Activated naive CD8-positive, alpha-beta T cell treated with anti-CD3 and anti-CD28 coated beads, Interleukin-2, amount 10 ng/mL, durations not matched to agents 7 days and 5 days (primary cell): ENCODE measurements at regions not wholly inside any gene's neighbourhood (a gene's known extent, or its start where the extent isn't known, plus 50 kb on each side); places are given as distances from the start of the nearest gene placed in this dataset.

Experiments used
- ATAC-seq: fragments of 150-1000 bp; cut with Tn5 transposase; one replicate; pipeline ENCODE4 v1.10.0; 2021; ENCODE audit warnings: low read depth, moderate library complexity
- POLR2A ChIA-PET: fragments of 350-600 bp; sonication (Branson Sonifier 250); formaldehyde crosslinking; loops from one replicate; lab custom pipeline; 2021; ENCODE audit warnings: antibody characterized with exemption; lab: Charles Lee
- DNase-seq: peaks from one replicate; pipeline ENCODE4 v3.0.0; 2021
- H3K27ac Mint-ChIP-seq: one replicate; pipeline ENCODE4 v1.8.0; 2022; ENCODE audit warnings: mild to moderate bottlenecking, mixed read lengths
- H3K27me3 Mint-ChIP-seq: one replicate; pipeline ENCODE4 v1.8.0; 2022; ENCODE audit warnings: mild to moderate bottlenecking, moderate library complexity, mixed read lengths
- H3K36me3 Mint-ChIP-seq: one replicate; pipeline ENCODE4 v1.8.0; 2021; ENCODE audit warnings: mild to moderate bottlenecking, mixed read lengths
- H3K4me1 Mint-ChIP-seq: one replicate; pipeline ENCODE4 v1.8.0; 2021; ENCODE audit warnings: mixed read lengths
- H3K4me3 Mint-ChIP-seq: one replicate; pipeline ENCODE4 v1.8.0; 2022; ENCODE audit warnings: mild to moderate bottlenecking, moderate library complexity, mixed read lengths
- H3K9me3 Mint-ChIP-seq: one replicate; pipeline ENCODE4 v1.8.0; 2021; ENCODE audit warnings: mixed read lengths

DNA sequence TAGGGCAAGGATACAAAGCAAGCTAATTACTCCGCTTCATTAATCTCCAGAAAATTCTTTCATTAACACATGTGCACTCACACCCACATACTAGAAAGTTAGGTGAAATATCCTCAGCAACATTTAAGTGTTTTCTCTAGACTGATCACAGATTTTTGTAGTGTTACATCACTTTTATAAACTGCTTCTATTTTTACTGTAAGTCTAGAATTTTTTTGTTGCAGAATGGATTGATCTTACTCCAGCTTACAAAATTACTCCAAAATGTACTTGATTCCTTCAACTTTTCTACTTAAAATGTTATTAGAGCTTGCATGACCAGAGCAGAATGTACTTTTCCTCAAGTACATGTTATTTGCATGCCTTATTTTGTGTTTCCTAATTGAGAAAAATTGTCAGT lies 2325.2 kb downstream of the PCDH7 start:
- no peaks in the 10 kb centered on the region for H3K4me1 Mint-ChIP-seq
- POLR2A ChIA-PET, result no interaction called here
- no peak for DNase-seq
- H3K27ac Mint-ChIP-seq, result no peak overlapping the region
- no peak overlapping the region for H3K4me3 Mint-ChIP-seq
- no peaks in the 10 kb centered on the region for H3K27me3 Mint-ChIP-seq
- ATAC-seq, result no peak
- no peaks in the 10 kb centered on the region for H3K36me3 Mint-ChIP-seq
- peaks cover 4% of the 10 kb centered on the region for H3K9me3 Mint-ChIP-seq

DNA sequence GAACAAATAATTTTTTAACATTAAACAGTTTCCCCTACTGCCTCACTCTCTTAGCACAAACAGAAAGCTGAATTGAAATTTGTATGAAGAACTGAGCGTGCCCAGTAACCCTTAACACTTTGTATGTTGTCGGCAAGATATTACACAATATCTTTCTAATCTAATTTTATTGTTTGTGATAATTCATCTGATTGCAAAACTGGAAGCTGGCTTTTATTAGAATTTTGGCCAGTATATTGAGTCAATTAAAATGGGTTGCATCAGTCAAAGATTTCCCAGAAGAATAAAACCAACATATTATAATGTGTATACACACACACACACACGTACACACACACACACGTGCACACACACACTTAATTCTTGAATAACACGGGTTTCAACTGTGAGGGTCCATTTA lies 2332.1 kb downstream of the PCDH7 start:
- Mint-ChIP-seq H3K27ac (no peak overlapping the region), H3K4me1 (no peaks in the 10 kb centered on the region), H3K36me3 (no peaks in the 10 kb centered on the region), H3K9me3 (no peaks in the 10 kb centered on the region), H3K27me3 (no peaks in the 10 kb centered on the region), H3K4me3 (no peak overlapping the region)
- ATAC-seq (no peak), DNase-seq (no peak)
- POLR2A ChIA-PET, result no interaction called here

DNA sequence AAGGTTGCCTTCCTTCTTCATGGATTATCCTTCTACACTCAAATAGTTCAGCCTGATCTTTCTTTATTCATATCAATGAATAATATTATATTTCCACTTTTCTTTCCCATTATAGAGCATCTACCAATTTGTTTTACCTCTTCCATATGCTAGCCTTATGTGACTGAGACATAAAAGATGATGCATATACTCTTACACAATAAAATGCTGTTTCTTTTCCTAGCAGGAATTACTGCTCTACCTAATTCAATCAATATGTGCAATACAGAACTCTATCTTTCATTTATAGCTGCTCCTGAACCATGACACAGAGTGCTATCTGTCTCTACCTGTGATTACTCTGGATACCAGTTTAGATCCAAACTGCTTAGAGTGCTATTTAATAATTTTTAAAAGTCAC lies 2334.0 kb downstream of the PCDH7 start:
- Mint-ChIP-seq H3K4me1 (no peaks in the 10 kb centered on the region), H3K4me3 (no peak overlapping the region), H3K27ac (no peak overlapping the region), H3K9me3 (no peaks in the 10 kb centered on the region), H3K27me3 (no peaks in the 10 kb centered on the region), H3K36me3 (no peaks in the 10 kb centered on the region)
- POLR2A ChIA-PET, result no interaction called here
- no peak for DNase-seq
- ATAC-seq, result no peak

DNA sequence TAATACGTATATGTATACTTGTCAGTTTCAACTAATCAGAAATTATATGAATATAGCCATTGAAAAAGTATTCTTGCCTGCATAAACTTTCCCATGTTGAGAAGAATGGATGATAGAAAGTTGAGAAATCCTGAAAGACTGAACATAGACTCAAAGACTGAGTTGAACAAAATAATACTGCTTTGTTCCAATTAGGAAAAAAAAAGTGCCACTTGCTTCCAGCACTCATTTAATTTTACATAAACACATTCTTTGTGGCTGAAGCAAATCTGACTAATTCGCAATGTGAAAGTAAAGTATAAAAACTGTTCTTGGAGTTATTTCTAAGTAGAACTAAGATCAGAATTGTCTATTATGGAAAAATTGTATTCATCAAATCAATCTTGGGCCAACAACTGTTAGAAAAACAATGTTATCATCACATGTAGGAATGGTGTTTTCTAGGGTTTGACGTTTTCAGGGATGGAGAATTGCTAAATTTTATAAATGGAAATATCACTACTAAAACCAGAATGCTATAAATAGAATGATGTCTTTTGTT lies 2334.6 kb downstream of the PCDH7 start:
- no peaks in the 10 kb centered on the region for H3K9me3 Mint-ChIP-seq
- H3K27me3 Mint-ChIP-seq, result no peaks in the 10 kb centered on the region
- DNase-seq (no peak), ATAC-seq (no peak)
- H3K4me1 Mint-ChIP-seq, result no peaks in the 10 kb centered on the region
- POLR2A ChIA-PET, result no interaction called here
- no peak overlapping the region for H3K4me3 Mint-ChIP-seq
- no peaks in the 10 kb centered on the region for H3K36me3 Mint-ChIP-seq
- H3K27ac Mint-ChIP-seq, result no peak overlapping the region

DNA sequence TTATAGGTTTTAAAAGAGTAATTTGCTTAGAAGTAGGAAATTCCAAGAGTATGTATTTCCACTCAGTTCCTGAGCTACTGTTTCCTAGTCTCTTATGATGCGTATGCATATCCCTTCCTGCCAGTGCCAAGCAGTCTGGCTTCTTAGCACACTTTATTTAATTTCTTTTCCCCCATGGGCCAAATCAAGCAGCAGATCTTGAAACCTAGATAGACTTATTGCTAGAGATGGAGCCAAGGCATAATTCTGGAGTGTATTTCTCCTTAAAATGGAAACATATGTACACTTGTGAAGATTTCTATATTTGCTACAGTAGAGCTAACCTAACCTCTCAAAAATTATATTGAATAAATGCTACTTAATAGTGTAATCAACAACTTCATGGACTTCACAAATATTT lies 2337.6 kb downstream of the PCDH7 start:
- POLR2A ChIA-PET, result no interaction called here
- Mint-ChIP-seq H3K9me3 (no peaks in the 10 kb centered on the region), H3K36me3 (no peaks in the 10 kb centered on the region), H3K27me3 (no peaks in the 10 kb centered on the region), H3K4me1 (no peaks in the 10 kb centered on the region), H3K4me3 (no peak overlapping the region), H3K27ac (no peak overlapping the region)
- DNase-seq (no peak), ATAC-seq (no peak)

DNA sequence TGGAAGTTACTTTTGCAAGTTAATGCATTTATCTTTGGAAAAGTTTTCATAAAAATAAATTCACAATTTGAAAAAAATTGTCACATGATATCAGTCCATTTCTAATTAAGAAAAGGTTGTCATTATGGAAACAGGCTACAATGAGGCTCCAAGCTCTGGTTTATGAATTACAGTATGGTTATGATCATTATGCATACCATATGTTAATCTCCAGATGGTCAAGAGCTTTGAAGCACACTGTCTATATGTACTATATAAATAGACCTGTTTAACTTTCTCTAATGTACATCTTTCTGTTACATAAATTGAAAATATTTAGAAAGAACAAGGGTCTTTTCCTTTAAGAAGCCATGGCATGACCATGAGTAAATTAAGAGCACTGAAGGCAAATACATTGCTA lies 2338.8 kb downstream of the PCDH7 start:
- H3K36me3 Mint-ChIP-seq, result no peaks in the 10 kb centered on the region
- H3K4me1 Mint-ChIP-seq, result no peaks in the 10 kb centered on the region
- no peak overlapping the region for H3K4me3 Mint-ChIP-seq
- no peak for DNase-seq
- H3K9me3 Mint-ChIP-seq, result no peaks in the 10 kb centered on the region
- H3K27ac Mint-ChIP-seq, result no peak overlapping the region
- H3K27me3 Mint-ChIP-seq, result no peaks in the 10 kb centered on the region
- POLR2A ChIA-PET, result no interaction called here
- ATAC-seq, result no peak

DNA sequence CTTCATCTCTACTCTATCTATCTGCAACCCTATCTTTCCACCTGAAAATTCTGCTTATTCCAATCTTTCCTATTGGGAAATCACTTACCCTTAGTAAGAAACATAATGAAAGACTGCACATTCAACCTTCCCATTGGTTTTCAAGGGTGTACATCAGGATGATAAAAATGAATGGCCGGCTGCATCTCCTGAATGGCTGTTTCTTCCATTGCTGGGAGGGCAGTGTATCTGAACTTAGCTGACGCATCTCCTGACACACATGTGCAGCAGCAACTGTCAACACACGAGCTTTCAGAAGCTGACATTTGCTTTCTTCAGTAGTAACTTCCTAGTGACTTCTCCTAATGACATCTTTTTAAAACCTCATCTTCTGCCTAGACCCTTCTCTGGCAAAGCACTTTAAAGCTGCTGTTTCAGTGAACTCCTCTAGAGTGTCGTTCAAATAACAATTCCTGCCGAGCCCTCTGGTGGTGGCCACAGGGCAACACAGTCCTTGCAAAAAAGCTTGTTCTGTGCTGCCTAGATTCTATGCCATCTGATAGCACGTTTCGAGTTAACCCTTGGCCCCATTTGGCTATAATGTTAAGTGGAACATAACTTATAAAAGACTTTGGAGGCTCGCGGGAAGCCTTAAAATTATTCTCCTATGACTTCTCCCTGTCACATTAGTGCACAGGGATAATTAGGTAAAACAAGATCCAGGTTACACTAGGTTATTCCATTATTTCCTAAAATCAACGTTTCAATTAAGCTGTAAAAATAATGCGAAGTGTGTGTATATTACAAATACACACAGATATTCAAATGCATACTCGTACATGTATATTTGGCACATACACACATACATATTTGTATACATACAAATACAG lies 2340.7 kb downstream of the PCDH7 start:
- H3K4me3 Mint-ChIP-seq, result no peak overlapping the region
- POLR2A ChIA-PET, result no interaction called here
- no peaks in the 10 kb centered on the region for H3K36me3 Mint-ChIP-seq
- H3K4me1 Mint-ChIP-seq, result no peaks in the 10 kb centered on the region
- DNase-seq, result no peak
- no peaks in the 10 kb centered on the region for H3K27me3 Mint-ChIP-seq
- ATAC-seq, result no peak
- no peaks in the 10 kb centered on the region for H3K9me3 Mint-ChIP-seq
- H3K27ac Mint-ChIP-seq, result no peak overlapping the region

DNA sequence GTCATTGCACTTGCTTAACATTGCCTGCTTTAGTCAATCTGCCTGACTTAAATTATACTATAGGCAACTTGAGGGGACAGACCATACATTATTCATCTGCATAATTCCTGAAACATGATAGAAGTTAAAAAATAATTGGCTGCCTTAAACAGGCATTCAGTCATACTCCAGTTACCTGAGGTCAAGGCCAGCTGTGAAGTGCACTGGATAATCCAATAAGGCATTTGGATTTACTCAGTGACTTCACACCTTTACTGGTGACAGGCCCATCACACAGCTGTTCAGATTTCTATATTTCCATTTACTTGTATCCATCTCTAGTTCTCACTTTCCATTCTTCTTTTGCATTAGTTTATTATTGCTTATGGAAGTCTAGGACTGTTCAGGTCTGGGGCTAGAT lies 2341.6 kb downstream of the PCDH7 start:
- H3K36me3 Mint-ChIP-seq, result no peaks in the 10 kb centered on the region
- no peaks in the 10 kb centered on the region for H3K9me3 Mint-ChIP-seq
- H3K4me1 Mint-ChIP-seq, result no peaks in the 10 kb centered on the region
- H3K27me3 Mint-ChIP-seq, result no peaks in the 10 kb centered on the region
- POLR2A ChIA-PET, result no interaction called here
- DNase-seq (no peak), ATAC-seq (no peak)
- no peak overlapping the region for H3K4me3 Mint-ChIP-seq
- H3K27ac Mint-ChIP-seq, result no peak overlapping the region

DNA sequence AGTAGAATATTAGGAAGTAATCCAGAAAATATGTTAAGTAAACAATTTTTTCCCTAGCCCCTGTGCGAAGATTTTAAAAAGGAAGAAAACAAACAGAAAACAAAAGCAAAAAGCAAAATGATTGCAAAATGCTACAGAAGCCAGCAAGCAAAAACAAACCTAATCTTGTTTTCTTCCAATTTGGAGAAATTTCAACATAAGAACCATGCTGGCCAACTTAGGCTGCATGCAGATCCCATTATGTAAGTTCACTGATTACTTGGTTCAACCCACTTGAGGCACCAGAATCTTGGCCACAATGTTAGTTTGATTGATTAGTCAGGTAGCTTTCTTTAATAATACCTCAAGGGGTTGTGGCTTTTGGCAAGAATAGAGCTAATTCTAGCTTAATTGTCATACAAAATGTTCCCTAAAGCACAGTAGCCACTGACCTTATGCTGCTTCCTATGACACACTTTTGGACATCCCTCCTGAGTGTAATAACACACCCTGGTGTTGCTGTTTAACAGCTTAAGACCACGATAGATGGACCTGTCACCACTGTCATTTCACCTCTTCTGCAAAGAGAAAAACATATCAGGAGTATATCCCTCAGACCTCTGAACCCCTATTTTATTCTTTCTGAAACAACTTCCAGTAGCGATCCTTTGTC lies 2342.1 kb downstream of the PCDH7 start:
- ATAC-seq, result no peak
- Mint-ChIP-seq H3K27me3 (no peaks in the 10 kb centered on the region), H3K9me3 (no peaks in the 10 kb centered on the region), H3K4me3 (no peak overlapping the region), H3K36me3 (no peaks in the 10 kb centered on the region), H3K4me1 (no peaks in the 10 kb centered on the region), H3K27ac (no peak overlapping the region)
- POLR2A ChIA-PET, result no interaction called here
- DNase-seq, result no peak

DNA sequence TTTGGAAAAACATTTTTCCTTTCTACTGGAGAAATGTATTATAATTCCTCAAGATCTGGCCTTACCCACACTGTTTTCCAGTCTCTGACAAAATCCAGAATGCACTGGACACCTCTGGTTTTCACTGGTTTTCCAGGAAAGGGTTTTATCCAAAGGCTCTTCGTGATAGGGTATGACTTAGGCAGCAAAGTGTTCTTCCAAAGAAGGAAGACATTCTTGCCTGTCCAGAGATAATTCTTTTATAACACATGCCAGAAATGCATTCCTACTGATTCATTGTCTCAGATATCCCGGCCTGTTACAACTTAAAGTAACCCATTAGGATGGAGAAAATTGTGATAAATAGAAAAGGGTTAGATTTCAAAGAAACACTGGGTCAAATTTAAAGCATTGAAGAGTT lies 2343.1 kb downstream of the PCDH7 start:
- Mint-ChIP-seq H3K36me3 (no peaks in the 10 kb centered on the region), H3K9me3 (no peaks in the 10 kb centered on the region), H3K4me1 (no peaks in the 10 kb centered on the region), H3K27ac (no peak overlapping the region), H3K4me3 (no peak overlapping the region), H3K27me3 (no peaks in the 10 kb centered on the region)
- no peak for ATAC-seq
- POLR2A ChIA-PET, result no interaction called here
- no peak for DNase-seq

DNA sequence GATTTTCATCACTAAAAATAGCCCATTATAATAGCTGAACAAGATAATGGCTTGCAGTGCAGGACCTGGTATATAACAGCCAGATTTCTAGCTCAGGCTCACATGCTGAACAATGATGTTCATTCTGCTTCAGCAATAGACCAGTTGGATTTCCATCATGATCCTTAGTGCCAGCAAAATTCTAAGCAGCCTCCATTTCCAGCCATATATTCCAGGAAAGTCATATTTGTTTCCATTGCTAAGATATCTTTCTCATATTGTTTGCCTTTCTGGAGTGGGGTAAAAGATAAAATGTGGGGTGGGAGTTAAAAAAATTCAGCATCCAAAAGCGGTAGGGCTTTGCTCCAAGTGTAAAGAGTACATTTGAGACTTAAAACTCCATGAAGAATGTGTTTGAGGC lies 2344.1 kb downstream of the PCDH7 start:
- no peak overlapping the region for H3K27ac Mint-ChIP-seq
- no peaks in the 10 kb centered on the region for H3K27me3 Mint-ChIP-seq
- DNase-seq, result no peak
- POLR2A ChIA-PET, result no interaction called here
- H3K36me3 Mint-ChIP-seq, result no peaks in the 10 kb centered on the region
- no peak overlapping the region for H3K4me3 Mint-ChIP-seq
- H3K4me1 Mint-ChIP-seq, result no peaks in the 10 kb centered on the region
- ATAC-seq, result no peak
- H3K9me3 Mint-ChIP-seq, result no peaks in the 10 kb centered on the region

DNA sequence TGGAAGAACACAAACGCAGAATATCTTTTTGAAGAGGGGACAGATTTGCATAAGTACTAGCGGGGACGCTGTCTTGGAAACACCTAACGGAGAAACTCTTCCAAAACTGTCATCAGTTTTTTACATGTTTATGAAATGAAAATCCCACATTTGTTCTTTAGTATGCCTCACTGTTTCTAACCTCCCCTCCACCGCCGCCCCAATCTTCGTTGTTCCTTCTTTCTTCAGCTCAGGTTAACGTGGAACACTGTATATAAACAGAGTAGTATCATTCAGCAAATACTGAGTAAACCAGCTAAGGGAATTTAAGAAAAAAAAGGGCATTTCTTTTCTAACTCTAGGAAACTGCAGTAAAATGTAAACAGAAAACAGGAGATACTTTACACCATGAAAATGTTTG lies 2345.6 kb downstream of the PCDH7 start:
- POLR2A ChIA-PET, result no interaction called here
- no peaks in the 10 kb centered on the region for H3K27me3 Mint-ChIP-seq
- H3K4me3 Mint-ChIP-seq, result no peak overlapping the region
- ATAC-seq (no peak), DNase-seq (no peak)
- peaks cover 4% of the 10 kb centered on the region for H3K9me3 Mint-ChIP-seq
- no peaks in the 10 kb centered on the region for H3K4me1 Mint-ChIP-seq
- H3K27ac Mint-ChIP-seq, result no peak overlapping the region
- no peaks in the 10 kb centered on the region for H3K36me3 Mint-ChIP-seq

DNA sequence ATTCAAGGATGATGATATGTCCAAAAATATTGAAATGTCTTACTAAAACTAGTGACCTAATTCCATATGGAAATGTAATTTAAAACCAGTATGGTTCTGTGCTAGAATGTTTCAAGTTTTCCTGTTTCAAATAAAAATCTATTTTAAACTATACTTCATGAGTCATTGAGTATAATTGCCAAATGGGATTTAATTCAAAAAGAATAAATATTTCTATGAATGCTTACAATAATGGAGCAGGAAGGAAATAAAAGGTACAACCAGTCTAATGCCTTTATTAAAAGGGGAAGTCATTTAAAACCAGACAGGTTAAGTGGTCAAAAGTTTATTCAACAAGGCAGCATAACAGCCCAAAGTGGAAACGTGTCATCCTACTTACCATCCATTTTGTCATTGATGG lies 2347.1 kb downstream of the PCDH7 start:
- POLR2A ChIA-PET, result no interaction called here
- Mint-ChIP-seq H3K4me3 (no peak overlapping the region), H3K27me3 (no peaks in the 10 kb centered on the region), H3K9me3 (peaks cover 4% of the 10 kb centered on the region), H3K4me1 (no peaks in the 10 kb centered on the region), H3K27ac (no peak overlapping the region), H3K36me3 (no peaks in the 10 kb centered on the region)
- ATAC-seq (no peak), DNase-seq (no peak)

DNA sequence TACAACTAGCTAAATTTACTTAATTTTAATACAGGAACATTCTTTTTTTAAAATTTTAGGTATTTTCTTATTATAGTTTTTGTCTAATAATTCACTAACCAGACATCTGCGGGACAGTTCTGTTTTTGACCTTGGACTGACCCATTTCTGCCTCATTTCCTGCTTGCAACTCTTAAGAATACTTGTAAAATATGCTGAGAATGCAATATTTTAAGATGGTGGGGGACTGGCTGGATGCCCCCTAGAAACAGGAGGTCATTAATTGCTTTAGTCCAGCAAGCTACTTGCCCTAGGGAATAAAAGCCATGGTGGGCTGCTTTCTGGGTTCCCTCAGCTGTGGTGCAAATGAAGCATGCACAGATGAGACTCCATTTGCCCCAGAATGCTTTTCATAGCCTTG lies 2348.4 kb downstream of the PCDH7 start:
- H3K27me3 Mint-ChIP-seq, result no peaks in the 10 kb centered on the region
- no peaks in the 10 kb centered on the region for H3K4me1 Mint-ChIP-seq
- ATAC-seq (no peak), DNase-seq (no peak)
- no peaks in the 10 kb centered on the region for H3K36me3 Mint-ChIP-seq
- H3K9me3 Mint-ChIP-seq, result peaks cover 4% of the 10 kb centered on the region
- H3K4me3 Mint-ChIP-seq, result no peak overlapping the region
- POLR2A ChIA-PET, result no interaction called here
- no peak overlapping the region for H3K27ac Mint-ChIP-seq
